Stomach (tissue), 8 donors: ENCODE measurements at regions not wholly inside any gene's neighbourhood (a gene's known extent, or its start where the extent isn't known, plus 50 kb on each side); places are given as distances from the start of the nearest gene placed in this dataset.
A peak's percentile ranks its signal among the peaks of the same experiment; 100 is the strongest.

Source experiments
- DNase-seq, 2 donors: peaks; one replicate each; pipeline versions ENCODE4 v3.0.0 to v3.0.0-alpha.2; 2013 to 2019
- H3K27ac ChIP-seq, 5 donors: fragments of 200-600 bp in 4 of 5; sonication (generic) in 4 of 5; one replicate each; pipeline ENCODE4 v1.5.1; 2013 to 2019; ENCODE audit warnings: mild to moderate bottlenecking in 1 of 5, moderate library complexity in 1 of 5
- H3K27me3 ChIP-seq, 3 donors: fragments of 200-600 bp; sonication (generic); one replicate each; pipeline ENCODE4 v1.5.1; 2017 to 2019; ENCODE audit warnings: mixed run types in 1 of 3
- H3K36me3 ChIP-seq, 4 donors: fragments of 200-600 bp; sonication (generic); 1 replicate in 3 of 4; 2 replicates in 1 of 4; pipeline ENCODE4 v1.5.1; 2016 to 2019
- H3K4me1 ChIP-seq, 4 donors: fragments of 200-600 bp; sonication (generic); one replicate each; pipeline ENCODE4 v1.5.1; 2016 to 2019
- H3K4me3 ChIP-seq, 4 donors: fragments of 200-600 bp; sonication (generic) in 3 of 4; one replicate each; pipeline ENCODE4 v1.5.1; 2016 to 2019; ENCODE audit warnings: mild to moderate bottlenecking in 1 of 4
- H3K9me3 ChIP-seq, 4 donors: fragments of 200-600 bp; sonication (generic); one replicate each; pipeline ENCODE4 v1.5.1; 2016 to 2019
- EP300 ChIP-seq: sonication (generic); formaldehyde crosslinking; IDR thresholded peaks from one replicate; pipeline ENCODE4 v1.6.1; 2017; ENCODE audit warnings: antibody characterized with exemption
- POLR2A ChIP-seq, 4 donors: fragments of 450-650 bp; IDR thresholded peaks; one replicate each; pipeline ENCODE4 v1.6.1; 2016; ENCODE audit warnings: antibody characterized with exemption in 4 of 4, control low read depth in 2 of 4, mild to moderate bottlenecking in 1 of 4, moderate library complexity in 1 of 4
- POLR2AphosphoS5 ChIP-seq, 3 donors: sonication (generic); formaldehyde crosslinking; IDR thresholded peaks; one replicate each; pipeline ENCODE4 v1.6.1; 2016; ENCODE audit warnings: antibody characterized with exemption in 3 of 3
- WGBS, 5 donors: extraction: QIAGEN DNeasy Blood & Tissue Kit in 3 of 5; methylation state at CpG; one replicate each; pipeline versions ENCODE4 v1.1.5 to v1.1.7; 2013 to 2018; 5-methylcytosine and 5-hydroxymethylcytosine counted together
- intact Hi-C: fragments of 100-400 bp; cut with DNase I; formaldehyde crosslinking; loops from one replicate; pipeline ENCODE4 v1.15.1; 2023; ENCODE audit warnings: low total_unique reads
- TF ChIP-seq, protein P1 (sequence below), 7 experiments: fragments of 450-650 bp in 4 of 7; fragments of 200-600 bp in 3 of 7; sonication (generic) in 3 of 7; IDR thresholded peaks; one replicate each; pipeline ENCODE4 v1.5.1; 2016 to 2019; ENCODE audit warnings: antibody characterized with exemption in 7 of 7, control low read depth in 2 of 7, mild to moderate bottlenecking in 1 of 7
- donor health status: healthy with polysubstance abuse.
- donor health status: Bipolar disorder and iron deficiency.
- donor health status: healthy.

DNA sequence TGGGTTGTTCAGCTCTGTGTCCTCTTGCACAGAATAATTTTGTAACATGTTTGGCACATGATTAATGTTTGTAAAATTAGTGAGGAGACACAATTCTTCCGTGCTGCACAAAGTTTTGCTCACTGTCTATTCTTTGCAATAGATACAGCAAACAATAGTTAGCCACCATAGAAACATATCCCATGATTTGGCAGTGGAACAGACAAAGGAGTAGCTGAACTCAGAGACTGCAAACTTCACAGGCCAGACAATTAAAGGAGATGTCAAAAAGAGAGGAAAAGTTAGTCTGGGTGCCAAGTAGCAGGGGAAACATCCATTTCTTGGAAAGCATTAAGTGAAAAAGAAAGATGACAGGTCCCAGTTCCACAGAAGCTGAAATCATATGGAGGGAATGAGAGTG, 267.4 kb upstream of the NRXN1 start:
- Histone ChIP-seq H3K4me3 (no peak overlapping the region), H3K4me1 (no peaks in the 10 kb centered on the region), H3K9me3 (no peaks in the 10 kb centered on the region), H3K27ac (no peak overlapping the region), H3K36me3 (no peaks in the 10 kb centered on the region), H3K27me3 (no peaks in the 10 kb centered on the region)
- no peak for TF ChIP-seq POLR2AphosphoS5 (IDR thresholded peaks at IDR 0.05)
- TF ChIP-seq, protein P1, sequence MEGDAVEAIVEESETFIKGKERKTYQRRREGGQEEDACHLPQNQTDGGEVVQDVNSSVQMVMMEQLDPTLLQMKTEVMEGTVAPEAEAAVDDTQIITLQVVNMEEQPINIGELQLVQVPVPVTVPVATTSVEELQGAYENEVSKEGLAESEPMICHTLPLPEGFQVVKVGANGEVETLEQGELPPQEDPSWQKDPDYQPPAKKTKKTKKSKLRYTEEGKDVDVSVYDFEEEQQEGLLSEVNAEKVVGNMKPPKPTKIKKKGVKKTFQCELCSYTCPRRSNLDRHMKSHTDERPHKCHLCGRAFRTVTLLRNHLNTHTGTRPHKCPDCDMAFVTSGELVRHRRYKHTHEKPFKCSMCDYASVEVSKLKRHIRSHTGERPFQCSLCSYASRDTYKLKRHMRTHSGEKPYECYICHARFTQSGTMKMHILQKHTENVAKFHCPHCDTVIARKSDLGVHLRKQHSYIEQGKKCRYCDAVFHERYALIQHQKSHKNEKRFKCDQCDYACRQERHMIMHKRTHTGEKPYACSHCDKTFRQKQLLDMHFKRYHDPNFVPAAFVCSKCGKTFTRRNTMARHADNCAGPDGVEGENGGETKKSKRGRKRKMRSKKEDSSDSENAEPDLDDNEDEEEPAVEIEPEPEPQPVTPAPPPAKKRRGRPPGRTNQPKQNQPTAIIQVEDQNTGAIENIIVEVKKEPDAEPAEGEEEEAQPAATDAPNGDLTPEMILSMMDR (IDR thresholded peaks at IDR 0.05), result no peak
- WGBS, 5 donors, result 31 to 56% (median 53%) methylated on average over 1 of the region's 1 CpG
- intact Hi-C loops, result no loop called here
- peak in 1 of 2 donors; percentile 13 for DNase-seq

DNA sequence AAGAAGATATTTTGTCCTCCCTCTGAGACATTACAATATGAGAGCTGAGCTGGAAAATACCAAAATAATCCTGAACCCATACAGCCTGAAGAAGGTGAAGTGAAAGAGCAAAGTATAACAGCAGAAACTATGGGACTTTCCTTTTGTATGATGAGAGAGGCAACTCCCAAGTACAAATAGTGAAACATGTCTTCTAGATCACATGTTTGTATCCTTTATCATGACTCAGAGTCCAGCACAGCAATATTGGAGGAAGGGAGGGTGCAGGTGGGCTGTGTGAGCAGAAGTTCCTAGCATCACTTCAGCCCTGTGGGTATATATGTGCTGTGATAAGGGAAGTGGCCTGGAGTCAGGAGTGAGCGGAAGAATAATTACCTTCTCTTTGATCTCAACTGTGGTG, 265.6 kb upstream of the NRXN1 start:
- Histone ChIP-seq H3K27me3 (no peaks in the 10 kb centered on the region), H3K4me1 (no peaks in the 10 kb centered on the region), H3K36me3 (no peaks in the 10 kb centered on the region), H3K9me3 (no peaks in the 10 kb centered on the region), H3K27ac (no peak overlapping the region), H3K4me3 (no peak overlapping the region)
- peak in 1 of 2 donors; percentile 7 for DNase-seq
- WGBS, 5 donors, result 62 to 87% (median 81%) methylated on average over 1 of the region's 1 CpG
- TF ChIP-seq, protein P1 (IDR thresholded peaks at IDR 0.05), result no peak
- TF ChIP-seq POLR2A (IDR thresholded peaks at IDR 0.05), result no peak
- no peak for TF ChIP-seq EP300
- no peak for TF ChIP-seq POLR2AphosphoS5 (IDR thresholded peaks at IDR 0.05)
- intact Hi-C loops, result no loop called here

DNA sequence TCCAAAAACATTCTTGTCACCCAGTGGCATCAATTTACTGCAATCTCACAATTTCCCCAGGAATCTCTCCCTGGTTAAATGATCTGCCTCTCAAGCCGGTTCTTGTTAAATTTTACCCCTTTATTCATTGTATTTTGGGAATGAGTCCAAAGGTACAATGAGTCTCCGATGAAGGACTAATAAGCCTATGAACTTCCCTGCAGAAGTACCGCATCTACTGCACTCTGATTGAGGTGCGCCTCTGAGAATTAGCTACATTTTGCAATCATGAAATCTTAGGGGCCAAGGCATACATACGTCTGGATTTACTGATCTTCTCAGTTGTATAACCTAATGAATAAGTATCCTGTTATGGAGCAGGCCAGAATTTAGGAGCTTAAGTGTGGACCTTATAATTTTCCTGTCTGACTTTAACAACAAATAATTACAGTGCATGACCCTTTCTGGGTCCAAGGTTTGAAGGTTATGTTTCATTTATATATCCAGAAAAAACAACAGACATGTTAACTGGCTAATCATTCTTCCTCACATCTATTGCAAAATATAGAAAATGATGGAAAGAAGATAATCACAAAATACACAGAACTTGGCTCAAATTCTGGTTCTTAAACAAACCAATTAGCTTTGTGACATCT, 261.8 kb upstream of the NRXN1 start:
- no peak for DNase-seq
- Histone ChIP-seq H3K27ac (no peak overlapping the region), H3K4me1 (no peaks in the 10 kb centered on the region), H3K27me3 (no peaks in the 10 kb centered on the region), H3K4me3 (no peak overlapping the region), H3K9me3 (no peaks in the 10 kb centered on the region), H3K36me3 (no peaks in the 10 kb centered on the region)
- 61 to 72% (median 71%) methylated on average over 5 of the region's 5 CpGs for whole genome bisulfite sequencing, 5 donors
- TF ChIP-seq, protein P1 (IDR thresholded peaks at IDR 0.05), result no peak
- TF ChIP-seq EP300 (no peak), POLR2A (IDR thresholded peaks at IDR 0.05) (no peak), POLR2AphosphoS5 (IDR thresholded peaks at IDR 0.05) (no peak)
- intact Hi-C loops, result no loop called here

DNA sequence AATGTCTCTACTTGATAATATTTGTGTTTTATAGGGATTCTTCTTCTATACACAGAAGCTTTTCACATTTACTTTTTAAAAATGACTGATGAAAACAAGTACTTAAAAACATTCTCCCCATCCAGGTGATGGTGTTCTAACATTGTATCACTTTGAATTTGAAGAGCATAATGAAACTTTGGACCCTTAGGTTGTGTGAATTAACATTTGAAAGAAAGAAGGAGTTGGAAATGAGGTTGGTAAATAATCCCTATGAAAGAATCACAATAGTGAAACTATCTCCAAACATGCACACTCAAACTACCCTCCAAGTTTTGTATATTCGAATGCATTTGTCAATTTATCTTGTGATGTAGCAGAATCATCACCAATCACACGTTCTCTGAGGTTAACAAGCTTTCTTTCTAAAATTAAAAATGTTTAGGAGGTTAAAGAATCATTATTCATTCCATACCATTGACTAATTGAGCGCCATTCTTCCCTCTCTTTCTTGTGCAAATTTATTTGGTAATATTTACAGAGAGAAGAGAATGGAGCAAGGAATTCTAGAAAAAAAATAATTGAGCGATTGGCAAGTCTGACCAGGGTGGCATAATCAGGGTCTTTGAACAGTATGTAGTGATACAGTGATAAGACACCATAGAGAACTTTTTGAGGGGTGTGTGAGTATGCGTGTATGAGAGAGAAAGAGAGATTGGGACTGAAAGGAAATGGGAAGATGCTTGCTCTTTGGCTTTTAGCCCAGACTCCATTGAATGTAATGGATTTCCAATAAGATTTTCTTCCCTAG, 260.0 kb upstream of the NRXN1 start:
- no peak for DNase-seq
- H3K9me3 ChIP-seq, result no peaks in the 10 kb centered on the region
- no peaks in the 10 kb centered on the region for H3K27me3 ChIP-seq
- TF ChIP-seq POLR2A (IDR thresholded peaks at IDR 0.05) (no peak), POLR2AphosphoS5 (IDR thresholded peaks at IDR 0.05) (no peak), EP300 (no peak)
- TF ChIP-seq, protein P1 (IDR thresholded peaks at IDR 0.05), result no peak
- WGBS, 5 donors, result 32 to 53% (median 48%) methylated on average over 5 of the region's 5 CpGs
- H3K4me1 ChIP-seq, result no peaks in the 10 kb centered on the region
- H3K36me3 ChIP-seq, result no peaks in the 10 kb centered on the region
- no peak overlapping the region for H3K4me3 ChIP-seq
- intact Hi-C loops, result no loop called here
- H3K27ac ChIP-seq, result no peak overlapping the region
